HG03066 (cell line): ENCODE measurements at regions not wholly inside any gene's neighbourhood (a gene's known extent, or its start where the extent isn't known, plus 50 kb on each side); places are given as distances from the start of the nearest gene placed in this dataset.

Source experiments
- ATAC-seq: cut with Tn5 transposase; IDR thresholded peaks from one replicate; pipeline ENCODE4 v1.9.1; 2021; ENCODE audit warnings: low read depth; ENCODE audit not compliant: unreplicated experiment

DNA sequence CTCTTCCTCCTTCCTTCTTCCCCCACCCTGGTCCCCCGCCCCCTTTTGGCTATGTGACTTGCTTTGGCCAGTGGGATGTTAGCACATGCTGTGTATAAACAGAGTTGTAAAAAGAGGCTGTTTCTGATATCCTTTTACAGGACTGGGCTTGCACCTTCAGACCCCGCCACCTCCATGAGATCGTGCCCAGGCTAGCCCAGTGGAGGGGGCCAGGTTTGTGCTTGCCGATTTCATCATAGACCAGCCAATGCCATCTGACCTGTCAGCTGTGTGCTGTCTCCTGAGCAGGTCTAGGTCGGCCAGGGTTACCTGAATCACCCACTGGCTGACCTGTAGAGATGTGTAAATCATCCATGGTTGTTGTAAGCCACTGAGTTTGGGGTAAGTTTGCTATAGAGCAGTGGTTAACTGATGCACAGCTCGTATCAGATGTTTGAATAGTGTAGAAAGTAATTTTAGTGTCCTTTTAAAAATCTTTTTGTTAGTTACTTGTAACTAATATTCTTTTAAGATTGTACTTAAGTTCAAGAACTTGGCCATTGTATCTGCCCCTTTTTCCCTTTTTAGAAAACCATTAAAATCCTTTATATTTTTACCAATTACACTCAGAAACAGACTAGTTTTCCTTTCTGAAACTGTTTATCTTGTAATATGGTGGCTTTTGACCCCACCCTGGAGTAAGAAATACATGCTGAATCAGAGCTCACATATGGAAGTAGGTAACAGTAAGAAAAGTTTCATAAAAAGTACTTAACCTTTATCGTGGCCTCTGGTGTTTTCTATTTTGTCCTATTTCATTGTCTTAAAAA is 122.0 kb upstream of the MGAT5 start:
- no peak for ATAC-seq

DNA sequence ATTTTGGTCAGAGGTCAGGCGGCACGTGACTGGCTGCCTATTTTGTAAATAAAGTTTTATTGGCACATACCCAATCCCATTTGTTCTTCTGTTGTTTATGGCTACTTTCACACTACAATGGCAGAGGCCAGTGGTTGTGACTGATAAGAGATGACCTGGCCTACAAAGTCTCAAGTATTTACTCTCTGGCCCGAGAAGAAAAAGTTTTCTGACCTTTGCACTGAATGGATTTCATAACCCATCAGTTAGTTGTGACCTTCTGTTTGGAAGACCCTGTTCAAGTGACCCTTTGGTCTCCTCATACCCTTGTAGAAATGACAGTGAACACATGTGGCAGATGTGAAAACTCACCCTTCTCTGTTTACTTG is 121.4 kb upstream of the MGAT5 start:
- no peak for ATAC-seq

DNA sequence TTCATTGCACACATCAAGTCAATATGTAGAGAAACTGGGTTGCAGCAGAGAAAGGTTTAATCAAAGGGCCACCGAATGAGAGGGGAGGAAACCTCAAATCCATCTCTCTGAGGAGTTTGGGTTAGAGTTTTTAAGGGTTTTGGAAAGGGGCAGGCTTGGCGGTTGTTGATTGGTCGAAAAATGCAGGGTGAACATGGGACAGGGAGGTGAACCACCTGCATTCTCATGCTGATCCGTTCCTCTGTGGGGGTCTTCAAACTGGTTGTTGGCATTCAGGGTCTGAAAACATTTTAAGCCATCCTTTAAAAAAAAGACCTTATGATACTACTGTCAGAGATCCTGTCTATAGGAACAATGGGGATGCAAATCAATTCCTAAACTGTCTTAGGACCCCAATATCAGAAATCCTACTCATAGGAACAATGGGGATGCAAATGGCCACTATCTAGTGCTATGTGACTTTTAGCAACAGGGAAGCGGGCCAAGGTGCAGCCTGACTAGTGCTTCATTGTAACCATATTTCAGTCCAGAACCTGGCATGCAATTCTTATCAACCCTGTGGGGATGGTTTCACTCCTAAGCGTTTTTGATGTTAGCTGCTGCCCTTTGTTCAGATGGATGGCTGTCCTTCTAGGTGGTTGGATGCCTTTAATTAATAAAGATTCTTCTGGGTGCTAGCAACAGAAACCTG is 120.1 kb upstream of the MGAT5 start:
- ATAC-seq: no peak

DNA sequence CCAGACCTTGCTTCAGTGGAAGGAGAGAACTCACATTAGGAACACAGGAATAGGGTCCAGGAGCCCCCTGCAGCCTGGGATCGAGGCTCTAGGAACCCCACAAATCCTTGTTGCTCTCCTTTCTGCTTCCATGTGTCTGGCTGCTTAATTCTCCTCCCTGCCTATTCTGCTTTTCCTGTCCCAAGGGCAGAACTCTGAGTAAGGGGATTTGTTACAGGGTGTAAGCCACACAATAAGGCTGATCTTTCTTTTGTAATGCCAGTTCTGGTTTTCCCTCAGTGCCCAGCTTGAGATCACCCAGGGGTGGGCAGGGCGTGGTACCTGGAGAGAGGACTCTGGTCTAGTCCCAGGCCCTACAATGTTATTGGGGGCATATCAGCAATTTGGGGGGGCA is 119.6 kb upstream of the MGAT5 start:
- ATAC-seq: no peak

DNA sequence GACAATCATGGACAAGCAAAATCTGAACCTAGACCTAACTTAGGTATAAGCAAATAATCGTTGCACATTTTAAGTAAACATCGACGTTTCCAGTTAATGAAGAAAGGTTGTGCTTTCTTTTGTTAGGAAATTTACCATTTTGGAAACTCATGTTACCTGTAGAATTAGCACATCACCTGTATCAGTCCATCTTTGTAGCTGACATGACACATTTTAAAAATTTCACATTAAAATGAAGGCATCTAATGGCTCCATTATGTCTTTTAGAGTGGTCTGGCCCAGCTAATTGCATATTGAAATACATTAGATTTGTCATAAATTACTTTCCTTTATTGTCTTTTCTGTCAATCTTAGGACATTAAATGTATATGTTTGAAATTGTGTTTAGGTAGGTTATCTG is 119.0 kb upstream of the MGAT5 start:
- ATAC-seq: no peak

DNA sequence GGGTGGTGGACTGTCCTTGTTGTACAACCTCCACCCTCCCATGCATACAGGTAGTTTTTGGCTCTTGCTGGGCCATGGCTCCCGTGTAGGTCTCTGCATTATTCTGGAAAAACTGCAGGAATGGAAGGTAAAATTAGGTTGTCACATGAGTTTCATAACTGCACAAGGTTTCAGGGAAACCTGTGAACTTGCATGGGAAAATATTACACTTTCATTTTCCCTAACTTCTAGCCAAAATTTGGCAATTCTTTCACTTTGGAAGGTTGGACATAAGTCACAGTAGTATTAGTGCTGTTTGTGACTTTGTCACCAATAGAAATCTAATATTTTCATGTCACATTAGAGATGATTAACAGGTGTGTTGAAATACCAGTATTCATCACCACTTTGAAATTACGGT is 118.1 kb upstream of the MGAT5 start:
- ATAC-seq: no peak

- no peak for ATAC-seq
These were observed 117.1 kb upstream of the MGAT5 start for GRCh38 chr2:134136731-134137130.

- no peak for ATAC-seq
These were observed 116.7 kb upstream of the MGAT5 start for GRCh38 chr2:134137182-134137611.

DNA sequence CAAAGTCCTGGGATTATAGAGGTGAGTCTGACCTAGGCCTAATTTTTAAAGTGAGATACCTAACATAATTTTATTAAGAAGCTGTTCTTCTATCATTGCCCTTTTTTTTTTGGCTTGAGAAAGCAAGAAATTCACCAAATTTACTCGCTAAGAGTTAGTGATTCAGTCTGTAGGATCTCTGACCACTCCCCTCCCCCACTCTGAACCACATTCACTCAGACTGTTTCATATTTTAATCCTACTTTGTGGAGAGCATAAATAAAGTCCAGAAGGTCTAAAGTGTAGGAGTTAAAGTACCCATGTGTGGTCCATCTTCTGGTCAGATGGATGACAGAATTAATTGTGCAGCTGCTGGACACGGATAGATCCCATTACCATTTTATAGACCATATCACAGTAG is 115.8 kb upstream of the MGAT5 start:
- ATAC-seq: no peak

- ATAC-seq: no peak
These were observed 114.3 kb upstream of the MGAT5 start for GRCh38 chr2:134139611-134140010.

DNA sequence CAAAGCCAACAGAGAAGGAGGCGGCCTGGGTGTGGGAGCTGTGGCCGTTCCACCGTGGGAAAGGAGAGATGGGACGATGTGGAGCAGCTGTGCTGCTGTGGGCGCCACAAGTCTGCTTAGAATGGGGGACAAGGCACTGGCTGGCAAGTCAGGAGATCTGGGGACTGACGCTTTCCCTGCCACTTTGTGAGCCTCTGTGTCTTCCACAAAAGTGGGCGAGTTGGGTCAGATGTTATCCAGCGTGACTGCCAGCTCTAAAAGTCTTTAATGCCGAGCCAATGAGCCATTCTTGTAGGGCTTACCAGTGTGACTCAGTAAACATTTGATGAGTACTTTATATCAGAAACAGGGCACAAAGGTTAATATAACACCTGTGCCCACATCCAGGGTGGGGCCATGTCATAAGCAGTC is 113.6 kb upstream of the MGAT5 start:
- no peak for ATAC-seq

DNA sequence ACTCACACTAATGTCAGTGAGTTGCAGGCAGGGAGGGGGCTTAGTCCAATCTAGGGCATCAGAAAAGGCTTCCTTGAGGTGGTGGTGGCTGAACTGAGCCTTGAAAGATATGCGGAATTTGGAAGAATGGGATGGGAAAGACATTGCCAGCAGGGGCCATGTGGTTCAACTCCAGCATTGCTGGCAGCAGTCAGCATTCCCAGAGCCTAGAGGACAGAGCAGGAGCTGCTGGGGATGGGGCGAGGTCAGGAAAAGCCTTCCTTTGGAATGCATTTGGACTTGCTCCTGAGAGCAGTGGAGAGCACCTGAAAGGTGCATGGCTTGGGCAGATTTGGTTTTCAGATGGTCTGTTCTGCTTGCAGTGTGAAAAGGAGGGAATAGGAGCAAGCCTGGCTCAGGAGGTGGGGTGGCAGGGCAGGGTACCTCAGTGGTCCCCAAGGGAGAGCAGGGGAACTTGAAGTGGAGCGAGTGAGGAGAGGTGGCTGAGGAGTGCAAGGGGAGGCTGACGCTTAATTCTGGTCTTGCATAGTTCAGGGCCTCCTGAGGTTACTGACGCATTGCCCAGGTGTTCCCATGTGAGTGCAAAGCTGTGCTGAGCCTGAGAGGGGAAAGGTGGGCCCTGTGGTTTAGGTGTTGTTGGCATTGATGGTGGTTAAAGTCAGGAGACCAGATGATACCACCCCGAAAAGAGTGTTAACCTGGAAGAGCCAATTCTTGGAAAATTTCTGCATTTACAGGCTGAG is 112.1 kb upstream of the MGAT5 start:
- no peak for ATAC-seq

DNA sequence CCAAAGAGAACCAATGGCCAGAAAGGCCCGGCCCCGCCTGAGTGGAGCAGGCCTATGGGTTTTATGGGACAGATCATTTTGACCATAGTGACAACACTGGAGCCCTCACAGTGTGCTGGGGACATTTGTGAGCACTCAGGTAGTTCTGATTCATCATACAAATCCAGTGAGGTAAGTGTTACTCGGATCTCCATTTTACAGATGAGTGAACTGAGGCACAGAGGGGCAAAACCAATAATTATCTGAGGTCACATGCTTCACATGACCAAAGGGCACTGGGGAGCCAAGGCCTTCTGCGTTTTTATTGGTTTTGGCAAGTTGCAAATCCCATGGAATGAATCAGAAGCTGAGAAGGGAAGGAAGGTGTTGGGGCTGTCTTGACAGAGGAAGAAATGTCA is 111.5 kb upstream of the MGAT5 start:
- no peak for ATAC-seq

DNA sequence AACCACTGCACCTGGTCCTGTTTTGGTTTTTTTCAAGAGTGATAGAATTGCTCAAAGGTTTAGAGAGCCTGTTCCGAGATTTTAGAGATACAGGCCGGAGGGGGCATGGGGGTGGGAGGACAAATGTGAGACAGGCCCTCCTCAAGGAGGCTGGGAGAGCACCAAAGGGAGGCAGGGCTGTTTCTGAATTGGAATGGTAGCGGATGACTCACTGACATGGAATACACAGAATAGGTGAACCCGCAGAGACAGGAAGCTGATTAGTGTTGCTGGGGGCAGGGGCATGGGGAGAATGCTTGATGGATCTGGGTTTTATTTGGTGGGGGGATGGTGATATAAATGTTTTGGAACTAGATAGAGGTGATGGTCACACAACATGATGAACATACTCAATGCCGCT is 111.0 kb upstream of the MGAT5 start:
- no peak for ATAC-seq

DNA sequence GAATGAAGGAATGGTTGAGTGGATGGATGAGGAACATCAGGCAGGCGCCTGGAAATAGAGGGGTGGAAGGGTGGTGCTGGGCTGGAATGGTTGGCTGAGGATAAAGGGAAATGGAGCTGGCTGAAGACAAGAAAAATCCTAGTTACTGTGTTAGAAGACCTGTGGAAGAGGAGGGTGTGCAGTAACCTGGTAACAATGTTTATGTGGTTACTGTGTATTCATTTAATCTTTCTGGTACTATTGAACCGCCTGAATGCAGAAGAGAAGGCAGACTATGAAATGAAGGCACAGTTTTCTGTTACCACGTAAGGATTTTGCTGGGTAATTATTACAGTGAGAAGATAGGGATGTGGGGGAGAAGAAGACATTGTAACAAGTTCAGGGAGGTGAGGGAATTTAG is 110.3 kb upstream of the MGAT5 start:
- ATAC-seq: no peak

- no peak for ATAC-seq
These were observed 109.7 kb upstream of the MGAT5 start for GRCh38 chr2:134144081-134144596.

GRCh38 chr2:134144651-134145050 is 109.2 kb upstream of the MGAT5 start:
- no peak for ATAC-seq

DNA sequence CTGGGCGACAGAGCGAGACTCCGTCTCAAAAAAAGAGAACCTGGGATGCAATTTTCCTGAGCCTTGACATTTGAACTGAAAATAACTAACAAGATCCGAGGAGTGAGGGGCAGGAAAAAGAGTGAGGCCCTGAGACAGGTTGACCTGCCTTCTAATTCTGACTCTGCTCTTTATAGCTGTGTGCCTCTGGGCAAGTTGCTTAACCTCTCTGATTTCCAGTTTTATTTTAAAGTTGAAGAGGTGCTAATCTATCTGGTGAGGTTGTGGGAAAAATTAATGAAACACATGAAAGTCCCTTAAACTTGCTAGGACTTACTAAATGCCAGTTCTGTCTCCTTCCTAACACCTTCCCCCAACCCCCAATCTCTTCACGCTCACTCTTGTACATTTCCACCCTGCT is 108.4 kb upstream of the MGAT5 start:
- ATAC-seq: no peak

DNA sequence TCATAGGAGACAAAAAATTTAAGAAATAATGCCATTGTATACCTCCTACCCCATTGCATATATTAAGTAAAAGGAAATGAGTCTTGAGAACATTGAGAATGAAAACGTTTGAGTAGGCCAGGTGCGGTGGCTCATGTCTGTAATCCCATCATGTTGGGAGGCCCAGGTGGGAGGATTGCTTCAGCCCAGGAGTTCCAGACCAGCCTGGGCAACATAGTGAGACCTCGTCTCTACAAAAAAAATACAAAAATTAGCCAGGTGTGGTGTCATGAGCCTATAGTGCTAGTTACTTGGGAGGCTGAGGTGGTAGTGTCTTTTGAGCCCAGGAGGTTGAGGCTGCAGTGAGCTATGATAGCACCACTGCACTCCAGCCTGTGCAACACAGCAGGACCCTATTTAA is 107.7 kb upstream of the MGAT5 start:
- ATAC-seq: no peak

DNA sequence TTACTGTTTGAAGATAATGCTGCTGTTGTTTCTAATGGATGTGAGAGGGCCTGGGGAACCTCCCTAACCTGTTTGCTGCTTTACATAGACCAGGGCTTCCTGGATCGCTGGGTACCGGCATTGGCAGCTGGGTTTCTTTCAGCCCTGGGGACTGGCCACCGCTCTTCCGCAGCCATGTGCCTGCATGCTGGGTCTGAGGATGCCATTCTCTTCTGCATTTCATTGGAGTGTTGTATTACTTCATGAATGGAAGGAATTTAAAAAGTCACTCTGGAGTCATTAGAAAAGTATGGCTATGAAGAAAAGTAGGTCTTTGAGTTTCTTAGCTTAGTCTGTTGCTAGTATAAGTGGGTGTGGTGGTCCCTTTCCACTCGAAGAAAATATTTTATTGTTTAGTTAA is 107.3 kb upstream of the MGAT5 start:
- no peak for ATAC-seq

DNA sequence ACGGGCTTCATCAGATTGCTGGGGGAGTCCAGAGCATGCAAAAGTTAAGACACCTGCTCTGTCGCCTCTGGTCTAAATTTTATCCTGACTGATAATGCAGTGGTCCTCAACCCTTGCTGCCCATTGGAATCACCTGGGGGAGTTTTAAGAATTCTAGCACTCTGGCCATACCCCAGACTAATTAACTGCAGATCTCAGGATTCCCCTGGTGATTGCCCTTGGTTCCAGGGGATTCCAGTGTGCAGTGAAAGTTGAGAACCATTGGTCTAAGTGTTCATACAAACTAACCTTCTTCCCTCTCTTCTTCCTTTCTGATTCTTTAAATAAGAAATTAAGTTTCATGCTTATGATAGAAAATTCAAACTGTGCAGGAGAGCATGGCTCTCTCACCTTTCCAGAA is 105.7 kb upstream of the MGAT5 start:
- no peak for ATAC-seq
